Stimulated activated naive CD4-positive, alpha-beta T cell treated with Interleukin-2 at 50 U/mL for 16 hours (primary cell): ENCODE measurements at regions not wholly inside any gene's neighbourhood (a gene's known extent, or its start where the extent isn't known, plus 50 kb on each side); places are given as distances from the start of the nearest gene placed in this dataset.

ENCODE experiments used
- DNase-seq: peaks from one replicate; lab custom pipeline; 2025; lab: John Stamatoyannopoulos, UW

GRCh38 chr9:38312406-38312805, 80.1 kb upstream of the ALDH1B1 start:
- DNase-seq = no peak

DNA sequence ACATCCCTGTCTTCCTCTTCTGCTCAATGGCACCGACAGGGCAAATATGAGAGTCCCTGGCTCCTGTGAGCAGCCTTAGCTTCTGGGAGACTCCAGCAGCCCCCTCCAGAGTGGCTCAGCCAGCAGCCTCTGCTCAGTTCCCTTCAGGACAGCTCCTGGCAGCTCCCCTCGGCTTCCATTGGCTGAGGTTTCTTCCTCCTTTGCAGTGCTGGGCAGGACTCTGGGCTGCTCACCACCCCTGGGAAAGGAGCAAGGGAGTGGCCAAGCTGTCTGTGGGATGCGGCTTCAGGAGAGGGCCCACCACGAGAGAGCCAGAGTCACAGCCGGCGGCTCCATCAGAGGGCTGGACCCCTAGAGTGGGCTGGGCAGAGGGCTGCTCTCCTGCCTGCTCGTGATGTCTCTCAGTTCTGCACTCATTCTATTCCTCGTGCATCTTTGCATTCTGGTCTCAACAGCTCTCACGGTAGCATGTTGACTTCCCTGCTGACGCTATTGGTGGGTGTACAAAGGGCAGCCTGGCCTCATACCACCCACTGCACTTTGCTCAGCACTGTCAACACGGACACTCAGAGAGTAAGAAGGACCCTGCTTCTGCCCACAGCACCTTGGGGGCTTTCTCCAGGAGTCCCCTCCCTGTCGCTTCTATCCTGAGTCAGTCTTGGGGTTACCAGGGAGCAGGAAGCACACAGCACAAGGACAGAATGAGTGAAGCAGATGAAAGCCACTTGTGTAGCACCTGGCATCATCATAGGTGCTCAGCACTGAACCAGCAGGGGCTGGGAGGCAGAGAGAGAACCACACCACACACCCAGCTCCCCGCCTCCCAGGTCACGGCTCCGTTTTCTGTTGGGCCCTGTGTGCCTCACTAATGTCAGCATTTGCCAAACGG, 80.9 kb upstream of the ALDH1B1 start:
- no peak for DNase-seq

DNA sequence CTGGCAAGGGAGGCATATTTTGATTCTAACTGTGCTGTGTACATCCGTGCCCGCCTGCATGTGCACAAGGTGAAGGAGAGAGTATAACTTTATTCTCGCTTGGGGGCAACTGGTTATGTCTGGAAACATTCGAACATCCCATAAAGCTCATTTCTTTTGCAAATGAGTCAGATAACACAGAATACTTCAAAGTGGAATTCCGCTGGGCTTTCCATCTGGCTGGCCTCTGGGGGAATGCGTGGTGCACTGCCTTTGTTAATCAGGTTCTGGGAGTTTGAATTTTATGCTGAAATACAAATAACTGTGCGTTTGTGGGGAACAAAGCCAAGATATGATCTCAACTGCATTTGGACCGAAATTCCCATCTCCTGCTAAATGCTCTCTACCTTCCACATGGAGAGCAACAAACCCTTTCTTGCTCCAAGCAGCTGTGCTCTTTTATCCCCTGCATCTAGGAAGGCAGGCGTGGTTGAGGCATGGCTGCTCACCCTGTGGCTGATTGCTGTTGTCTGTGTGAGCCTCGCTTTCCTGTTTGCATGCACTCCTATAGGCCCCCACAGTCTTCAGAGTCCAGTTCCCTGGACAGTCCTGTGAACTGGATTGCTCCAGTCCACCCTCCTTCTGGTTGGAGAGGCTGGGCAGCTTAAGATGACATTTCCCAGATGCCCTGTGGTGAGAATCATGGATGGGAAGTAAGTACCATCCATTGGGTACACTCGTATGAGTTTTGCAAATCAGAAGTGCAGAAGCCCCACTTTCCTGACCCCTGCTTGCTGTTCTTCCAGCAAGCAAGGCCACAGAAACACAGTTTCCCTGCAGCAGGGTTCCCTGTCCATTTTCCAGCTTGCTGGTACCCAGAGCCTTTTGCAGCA, 82.9 kb upstream of the ALDH1B1 start:
- no peak for DNase-seq

- DNase-seq = no peak
Measured at GRCh38 chr9:38308136-38308535, 84.4 kb upstream of the ALDH1B1 start.

DNA sequence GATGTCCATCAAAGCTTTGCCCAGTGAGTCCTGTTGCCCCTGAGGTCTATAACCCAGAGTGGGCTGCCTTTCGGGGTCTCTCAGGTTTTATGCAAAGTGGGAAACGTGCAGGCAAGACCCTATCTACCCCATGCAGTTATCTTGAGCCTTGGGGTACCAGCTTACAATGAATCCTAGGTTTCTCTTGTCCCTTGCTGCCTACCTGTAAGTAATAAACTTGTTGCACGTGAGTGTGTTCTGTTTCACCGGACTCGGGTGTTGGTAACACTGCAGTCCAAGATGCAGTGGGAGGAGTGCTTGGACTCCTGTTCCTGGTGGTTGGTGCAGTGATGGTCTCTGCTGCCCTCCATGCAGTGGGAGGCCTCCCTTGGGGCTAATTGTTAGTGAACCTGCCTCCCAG, 85.6 kb upstream of the ALDH1B1 start:
- no peak for DNase-seq

- DNase-seq = no peak
Measured at GRCh38 chr9:38305582-38305981, 86.9 kb upstream of the ALDH1B1 start.

DNA sequence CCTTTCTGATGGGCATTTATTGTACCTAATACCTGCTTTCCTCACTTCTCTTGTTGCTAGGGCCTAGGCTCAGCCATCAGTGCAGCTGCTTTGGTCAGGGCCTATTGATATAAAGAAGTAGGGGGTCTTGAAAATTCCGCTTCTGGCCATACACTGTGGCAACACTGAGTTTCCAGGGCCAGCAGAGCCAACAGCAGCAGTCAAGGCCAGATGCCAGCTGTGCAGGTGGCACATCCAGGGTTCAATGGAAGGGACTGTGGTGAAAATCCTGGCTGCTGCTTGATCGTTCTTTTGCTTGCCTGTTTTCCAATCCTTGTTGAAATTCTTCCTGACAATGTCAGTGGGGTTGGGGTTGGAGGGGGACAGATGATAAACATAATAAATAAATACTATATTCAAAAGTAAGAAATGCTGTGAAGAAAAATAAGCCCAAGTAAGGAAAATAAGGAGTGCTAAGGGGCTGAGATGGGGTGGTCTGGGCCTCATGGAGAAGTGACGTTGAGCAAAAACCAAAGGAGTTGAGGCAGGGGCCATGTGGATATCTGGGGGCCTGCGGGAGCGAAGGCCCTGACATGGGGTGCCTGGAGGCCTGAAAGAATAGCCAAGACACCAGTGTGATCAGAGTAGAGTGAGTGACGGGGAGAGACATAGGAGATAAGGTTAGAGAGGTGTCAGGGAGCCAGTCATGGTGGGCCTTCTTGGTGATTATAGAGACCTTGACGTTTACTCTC, 91.0 kb upstream of the ALDH1B1 start:
- DNase-seq = no peak

DNA sequence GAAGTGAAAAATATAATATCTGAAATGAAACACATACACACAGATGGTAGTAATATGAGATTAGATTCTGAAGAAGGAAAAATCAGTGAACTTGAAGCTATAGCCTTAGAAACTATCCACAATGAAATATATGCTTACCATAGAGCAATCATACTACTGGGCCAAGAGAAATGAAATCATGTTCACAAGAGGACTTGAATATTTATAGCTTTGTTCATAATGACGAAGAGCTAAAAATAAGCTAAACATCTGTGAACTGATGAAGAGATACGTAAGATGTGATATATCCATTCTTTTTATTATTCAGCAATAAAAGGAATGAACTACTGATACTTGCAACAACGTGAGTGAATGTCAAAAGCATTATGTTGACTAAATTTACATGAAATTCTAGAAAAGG, 92.6 kb upstream of the ALDH1B1 start:
- no peak for DNase-seq

- no peak for DNase-seq
Measured at GRCh38 chr9:38298904-38299303, 93.6 kb upstream of the ALDH1B1 start.

DNA sequence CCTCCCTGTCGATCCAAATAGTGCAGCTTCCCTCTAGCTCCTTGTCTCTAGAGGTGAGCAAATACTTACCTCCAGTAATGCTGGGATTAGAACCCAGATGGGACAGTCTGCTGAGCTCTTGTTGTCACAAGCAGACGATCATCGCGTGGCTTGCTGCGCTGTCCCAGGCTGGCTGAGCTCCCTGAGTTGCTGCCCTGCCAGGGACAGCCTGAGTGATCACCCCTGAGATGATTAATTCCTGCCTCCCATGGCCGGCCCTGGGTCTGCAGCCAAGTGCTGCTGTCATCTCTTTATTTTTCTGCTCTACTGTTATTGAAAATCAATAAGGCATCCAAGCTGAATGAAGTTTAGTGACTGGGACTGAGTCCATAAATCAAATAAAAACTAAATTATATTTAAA, 94.0 kb upstream of the ALDH1B1 start:
- no peak for DNase-seq

DNA sequence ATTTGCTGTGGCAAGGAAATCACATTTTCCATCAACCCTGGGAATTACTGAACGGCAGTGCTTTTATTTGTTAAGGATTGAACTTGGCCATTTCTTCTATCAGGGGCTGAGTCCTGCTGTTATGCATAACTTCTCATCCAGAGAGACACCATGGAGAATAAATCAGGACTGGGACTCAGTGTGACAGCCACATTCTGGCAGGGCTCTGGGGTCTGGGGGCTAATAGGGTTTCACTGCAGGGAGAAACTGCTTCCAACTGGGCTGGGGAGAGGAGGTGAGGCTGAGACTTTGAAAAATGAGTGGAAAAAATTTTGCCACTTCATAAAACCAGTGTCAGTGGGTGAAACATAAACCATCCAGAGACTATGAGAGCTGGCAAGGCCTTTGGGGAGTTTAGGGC, 95.7 kb upstream of the ALDH1B1 start:
- no peak for DNase-seq

DNA sequence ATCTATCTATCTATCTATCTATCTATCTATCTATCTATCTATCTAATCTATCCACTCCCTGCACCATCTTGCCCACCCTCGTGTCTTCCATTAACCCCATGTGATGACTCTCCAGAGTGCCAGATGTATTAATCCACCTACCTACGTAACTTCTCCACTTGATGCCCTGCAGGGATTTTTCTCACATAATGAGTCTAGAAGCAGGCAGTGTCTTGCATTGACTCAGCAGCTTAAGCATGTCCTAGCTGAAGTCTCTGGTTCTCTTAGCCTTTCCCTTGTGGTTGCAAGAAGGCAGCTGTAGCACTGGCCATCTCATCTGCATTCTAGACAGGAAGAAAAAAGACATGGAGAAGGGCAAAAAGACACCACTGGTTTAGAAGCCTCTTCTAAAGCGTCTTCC, 96.7 kb upstream of the ALDH1B1 start:
- DNase-seq = no peak

DNA sequence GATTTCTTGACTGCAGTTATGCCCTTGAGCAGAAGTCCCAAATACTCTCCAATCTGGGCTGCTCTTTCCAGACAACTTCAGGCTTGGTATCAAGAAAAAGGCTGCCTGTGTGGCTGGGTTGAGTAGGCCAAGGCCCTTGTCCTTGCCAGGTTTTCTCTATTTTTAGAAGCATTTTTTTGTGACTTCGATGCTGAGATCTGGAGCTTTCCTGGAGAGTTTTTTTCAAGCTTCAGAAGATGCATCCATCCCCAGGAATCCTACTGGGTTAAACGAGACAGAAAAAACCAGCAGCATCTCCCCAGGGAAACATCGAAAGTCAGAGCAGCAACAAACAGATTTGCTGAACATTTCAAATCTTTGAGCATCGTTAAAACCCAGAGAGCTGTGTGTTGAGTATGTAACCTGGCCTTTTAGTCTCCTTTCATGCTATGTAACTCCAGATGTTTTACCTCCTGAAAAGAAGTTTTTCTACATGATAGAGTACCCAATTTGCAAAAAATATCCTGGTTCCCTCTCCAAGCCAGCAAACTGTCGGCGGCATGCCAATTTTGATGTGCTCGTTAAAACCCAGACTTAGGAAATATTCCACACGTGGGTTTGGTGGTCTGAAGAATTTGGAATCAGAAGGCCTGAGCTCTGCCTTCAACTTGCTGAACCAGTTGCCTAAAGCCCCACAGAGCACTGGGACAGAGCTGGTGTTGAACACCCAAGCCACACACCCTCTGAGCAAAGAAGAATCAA, 98.1 kb upstream of the ALDH1B1 start:
- DNase-seq = no peak

DNA sequence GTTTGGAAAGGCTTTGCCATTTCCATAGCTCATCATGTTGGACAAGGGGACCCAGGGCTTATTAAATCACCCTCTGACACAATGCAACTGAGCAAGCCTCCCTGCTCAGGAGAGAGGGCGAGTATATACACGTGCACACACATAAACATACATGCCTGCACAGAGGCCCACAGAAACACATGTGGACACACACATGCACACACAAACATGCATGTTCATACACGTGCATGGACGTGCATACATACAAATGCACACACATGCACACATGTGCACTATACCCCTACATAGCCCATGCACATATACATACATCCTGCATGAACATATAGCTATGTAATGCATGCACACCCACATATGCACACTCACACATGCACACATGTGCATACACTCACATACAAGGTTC, 99.5 kb upstream of the ALDH1B1 start:
- no peak for DNase-seq

GRCh38 chr9:38292480-38292879, 100.0 kb upstream of the ALDH1B1 start:
- no peak for DNase-seq

DNA sequence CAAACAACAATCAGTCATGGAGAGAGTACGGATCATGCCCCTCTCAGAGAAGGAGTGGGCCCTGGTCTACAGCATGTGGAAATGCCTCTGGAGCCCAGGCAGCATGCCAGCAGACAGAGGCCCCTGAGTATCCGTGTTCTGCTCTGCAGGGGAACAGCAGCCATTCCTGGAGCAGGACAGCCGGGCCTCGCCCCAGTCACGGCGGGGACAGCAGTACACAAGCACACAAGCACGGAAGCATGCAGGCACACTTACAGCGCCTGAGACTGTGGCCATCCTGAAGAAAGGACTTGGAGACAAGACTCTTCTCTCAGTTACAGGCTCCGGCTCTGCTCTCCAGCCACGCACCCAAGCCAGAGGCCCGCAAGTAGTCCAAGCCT, 102.6 kb upstream of the ALDH1B1 start:
- no peak for DNase-seq

- no peak for DNase-seq
Measured at GRCh38 chr9:38289236-38289865, 103.2 kb upstream of the ALDH1B1 start.

- DNase-seq = no peak
Measured at GRCh38 chr9:38288502-38288901, 104.0 kb upstream of the ALDH1B1 start.

- no peak for DNase-seq
Measured at GRCh38 chr9:38287420-38287985, 105.0 kb upstream of the ALDH1B1 start.

- DNase-seq = no peak
Measured at GRCh38 chr9:38286766-38287165, 105.7 kb upstream of the ALDH1B1 start.

- no peak for DNase-seq
Measured at GRCh38 chr9:38286357-38286756, 106.1 kb upstream of the ALDH1B1 start.
